Fibroblast of skin of right biceps (primary cell): ENCODE measurements at regions not wholly inside any gene's neighbourhood (a gene's known extent, or its start where the extent isn't known, plus 50 kb on each side); places are given as distances from the start of the nearest gene placed in this dataset.

ENCODE experiments used
- DNase-seq: peaks from one replicate; pipeline ENCODE4 v3.0.0-alpha.2; 2013

DNA sequence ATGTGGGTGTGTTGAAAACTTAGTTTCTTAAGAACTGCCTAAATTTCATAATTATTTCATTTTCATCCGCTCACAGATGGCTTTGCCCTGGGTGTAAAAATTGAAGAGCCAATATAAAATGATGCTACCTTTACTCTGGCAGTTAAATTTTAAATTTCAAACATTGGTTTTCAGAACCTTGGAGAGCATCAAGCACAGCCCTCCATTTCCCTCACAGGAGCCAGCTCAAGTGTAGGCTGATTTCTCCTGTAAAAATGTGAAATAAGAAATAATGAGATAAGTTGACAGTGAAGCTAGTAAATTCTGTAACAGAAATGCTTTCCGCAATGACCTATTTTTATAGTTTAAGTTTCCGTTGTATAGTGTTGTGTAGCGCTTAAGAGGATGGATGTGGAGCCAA is 53.9 kb upstream of the AKT3 start:
- no peak for DNase-seq

DNA sequence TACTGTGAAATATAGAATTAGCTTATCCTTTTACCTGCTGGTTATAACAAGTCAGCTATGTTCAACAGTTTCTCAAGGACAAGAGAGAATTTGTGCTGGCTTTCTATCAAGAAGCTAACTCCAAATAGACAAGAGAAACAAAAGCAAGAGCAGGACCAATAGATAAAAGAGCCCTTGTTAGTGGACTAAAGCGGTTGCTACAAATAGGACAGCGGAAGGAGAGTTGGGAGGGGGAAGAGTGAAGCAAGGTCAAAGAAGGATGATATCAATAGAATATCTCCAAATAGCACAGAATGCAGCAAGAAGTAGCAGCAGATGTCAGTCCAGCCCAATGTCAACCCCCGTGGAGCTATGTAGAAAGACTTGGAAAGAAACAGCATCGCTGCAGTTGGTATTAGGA is 53.0 kb upstream of the AKT3 start:
- DNase-seq = no peak

DNA sequence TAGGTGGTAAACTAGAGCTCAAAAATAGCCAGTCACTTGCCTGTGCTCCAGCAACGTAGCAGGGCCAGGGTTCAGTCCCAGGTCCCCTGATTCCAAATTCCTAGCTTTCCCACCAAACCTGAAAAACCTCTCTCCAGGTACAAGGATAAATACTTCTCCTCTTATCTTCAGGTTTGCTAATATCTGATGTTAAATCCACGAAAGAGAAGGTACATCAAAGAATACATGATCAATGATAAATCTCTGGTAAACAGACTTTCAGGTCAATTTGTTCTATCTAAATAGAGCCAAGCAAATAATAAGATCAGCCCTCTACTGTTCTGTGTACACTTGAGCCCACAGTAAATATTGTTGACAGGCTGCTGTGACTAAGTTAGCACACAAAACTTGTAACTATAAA is 52.1 kb upstream of the AKT3 start:
- DNase-seq = no peak
